ENCODE measurements at regions not wholly inside any gene's neighbourhood (a gene's known extent, or its start where the extent isn't known, plus 50 kb on each side); places are given as distances from the start of the nearest gene placed in this dataset.
A peak's percentile ranks its signal among the peaks of the same experiment; 100 is the strongest.

- peaks cover 2% of the 10 kb centered on the region for H3K9me3 Mint-ChIP-seq (ENCODE audit: unreplicated experiment)
- H3K4me3 Mint-ChIP-seq (ENCODE audit: unreplicated experiment) = no peak overlapping the region
- no peaks in the 10 kb centered on the region for H3K36me3 Mint-ChIP-seq (ENCODE audit: unreplicated experiment)
- no peak for DNase-seq
- H3K4me1 Mint-ChIP-seq (ENCODE audit: low read depth, unreplicated experiment) = peaks cover 18% of the 10 kb centered on the region
- H3K27me3 Mint-ChIP-seq (ENCODE audit: unreplicated experiment) = no peaks in the 10 kb centered on the region
- H3K27ac Mint-ChIP-seq (ENCODE audit: unreplicated experiment) = peak overlapping the region; percentile 26
- TF ChIP-seq, protein P1, sequence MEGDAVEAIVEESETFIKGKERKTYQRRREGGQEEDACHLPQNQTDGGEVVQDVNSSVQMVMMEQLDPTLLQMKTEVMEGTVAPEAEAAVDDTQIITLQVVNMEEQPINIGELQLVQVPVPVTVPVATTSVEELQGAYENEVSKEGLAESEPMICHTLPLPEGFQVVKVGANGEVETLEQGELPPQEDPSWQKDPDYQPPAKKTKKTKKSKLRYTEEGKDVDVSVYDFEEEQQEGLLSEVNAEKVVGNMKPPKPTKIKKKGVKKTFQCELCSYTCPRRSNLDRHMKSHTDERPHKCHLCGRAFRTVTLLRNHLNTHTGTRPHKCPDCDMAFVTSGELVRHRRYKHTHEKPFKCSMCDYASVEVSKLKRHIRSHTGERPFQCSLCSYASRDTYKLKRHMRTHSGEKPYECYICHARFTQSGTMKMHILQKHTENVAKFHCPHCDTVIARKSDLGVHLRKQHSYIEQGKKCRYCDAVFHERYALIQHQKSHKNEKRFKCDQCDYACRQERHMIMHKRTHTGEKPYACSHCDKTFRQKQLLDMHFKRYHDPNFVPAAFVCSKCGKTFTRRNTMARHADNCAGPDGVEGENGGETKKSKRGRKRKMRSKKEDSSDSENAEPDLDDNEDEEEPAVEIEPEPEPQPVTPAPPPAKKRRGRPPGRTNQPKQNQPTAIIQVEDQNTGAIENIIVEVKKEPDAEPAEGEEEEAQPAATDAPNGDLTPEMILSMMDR (IDR thresholded peaks at IDR 0.05; ENCODE audit: partially characterized antibody, unreplicated experiment) = no peak
Observed at GRCh38 chr4:43253541-43253940, 361.0 kb downstream of the GRXCR1 start.

- TF ChIP-seq, protein P1 (IDR thresholded peaks at IDR 0.05; ENCODE audit: partially characterized antibody, unreplicated experiment) = no peak
- Mint-ChIP-seq H3K9me3 (ENCODE audit: unreplicated experiment) (no peaks in the 10 kb centered on the region), H3K27ac (ENCODE audit: unreplicated experiment) (no peak overlapping the region), H3K36me3 (ENCODE audit: unreplicated experiment) (peaks cover 8% of the 10 kb centered on the region), H3K27me3 (ENCODE audit: unreplicated experiment) (no peaks in the 10 kb centered on the region), H3K4me3 (ENCODE audit: unreplicated experiment) (no peak overlapping the region), H3K4me1 (ENCODE audit: low read depth, unreplicated experiment) (no peaks in the 10 kb centered on the region)
- no peak for DNase-seq
Observed at GRCh38 chr4:43264730-43265129, 372.2 kb downstream of the GRXCR1 start.

DNA sequence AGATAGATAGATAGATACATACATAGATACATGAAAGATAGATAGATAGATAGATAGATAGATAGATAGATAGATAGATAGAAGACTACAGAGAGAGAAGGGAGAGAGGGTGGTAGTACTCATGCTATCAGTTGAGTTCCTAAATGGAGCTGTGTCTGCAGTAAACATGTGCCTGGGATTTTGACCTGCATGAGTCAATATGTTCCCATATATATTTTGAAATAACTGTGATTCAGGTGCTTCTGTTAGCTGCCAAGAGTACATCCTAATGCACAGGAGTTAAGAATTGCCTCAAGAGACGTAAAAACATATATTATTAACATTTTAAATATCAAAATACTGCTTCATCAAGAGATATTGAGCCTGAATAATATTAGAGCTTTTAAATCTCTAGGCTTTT lies 379.4 kb downstream of the GRXCR1 start:
- H3K9me3 Mint-ChIP-seq (ENCODE audit: unreplicated experiment) = no peaks in the 10 kb centered on the region
- TF ChIP-seq, protein P1 (IDR thresholded peaks at IDR 0.05; ENCODE audit: partially characterized antibody, unreplicated experiment) = no peak
- H3K27me3 Mint-ChIP-seq (ENCODE audit: unreplicated experiment) = no peaks in the 10 kb centered on the region
- H3K36me3 Mint-ChIP-seq (ENCODE audit: unreplicated experiment) = no peaks in the 10 kb centered on the region
- H3K27ac Mint-ChIP-seq (ENCODE audit: unreplicated experiment) = no peak overlapping the region
- DNase-seq = no peak
- no peak overlapping the region for H3K4me3 Mint-ChIP-seq (ENCODE audit: unreplicated experiment)
- H3K4me1 Mint-ChIP-seq (ENCODE audit: low read depth, unreplicated experiment) = no peaks in the 10 kb centered on the region

DNA sequence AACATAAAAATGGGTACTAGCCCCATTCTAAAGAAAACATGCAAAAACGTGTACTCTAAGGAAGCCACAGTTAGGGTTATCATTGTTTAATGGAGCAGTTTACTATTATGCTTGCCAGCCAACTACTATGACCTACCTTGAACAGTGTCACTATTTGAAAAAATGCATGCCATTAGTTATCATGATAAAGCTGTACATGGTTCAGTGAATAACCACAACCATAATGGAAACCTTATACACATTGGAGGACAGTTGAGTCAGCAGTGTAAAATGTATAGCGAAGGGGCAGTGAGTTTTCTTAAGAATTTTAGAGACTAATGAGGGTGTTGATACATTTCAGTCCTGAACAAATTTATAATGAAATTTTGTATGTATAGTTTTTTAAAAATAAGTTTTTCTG lies 381.9 kb downstream of the GRXCR1 start:
- no peak for DNase-seq
- H3K36me3 Mint-ChIP-seq (ENCODE audit: unreplicated experiment) = no peaks in the 10 kb centered on the region
- no peaks in the 10 kb centered on the region for H3K9me3 Mint-ChIP-seq (ENCODE audit: unreplicated experiment)
- TF ChIP-seq, protein P1 (IDR thresholded peaks at IDR 0.05; ENCODE audit: partially characterized antibody, unreplicated experiment) = no peak
- no peaks in the 10 kb centered on the region for H3K27me3 Mint-ChIP-seq (ENCODE audit: unreplicated experiment)
- H3K4me3 Mint-ChIP-seq (ENCODE audit: unreplicated experiment) = no peak overlapping the region
- no peaks in the 10 kb centered on the region for H3K4me1 Mint-ChIP-seq (ENCODE audit: low read depth, unreplicated experiment)
- no peak overlapping the region for H3K27ac Mint-ChIP-seq (ENCODE audit: unreplicated experiment)

- Mint-ChIP-seq H3K27me3 (ENCODE audit: unreplicated experiment) (no peaks in the 10 kb centered on the region), H3K9me3 (ENCODE audit: unreplicated experiment) (no peaks in the 10 kb centered on the region), H3K27ac (ENCODE audit: unreplicated experiment) (no peak overlapping the region), H3K36me3 (ENCODE audit: unreplicated experiment) (no peaks in the 10 kb centered on the region), H3K4me1 (ENCODE audit: low read depth, unreplicated experiment) (no peaks in the 10 kb centered on the region), H3K4me3 (ENCODE audit: unreplicated experiment) (no peak overlapping the region)
- TF ChIP-seq, protein P1 (IDR thresholded peaks at IDR 0.05; ENCODE audit: partially characterized antibody, unreplicated experiment) = no peak
- DNase-seq = no peak
Observed at GRCh38 chr4:43275779-43276178, 383.3 kb downstream of the GRXCR1 start.
